GM12872 (cell line): ENCODE measurements at regions not wholly inside any gene's neighbourhood (a gene's known extent, or its start where the extent isn't known, plus 50 kb on each side); places are given as distances from the start of the nearest gene placed in this dataset.

Experiments
- TF ChIP-seq, protein P1 (sequence below): IDR thresholded peaks from 3 replicates; pipeline ENCODE4 v1.5.1; 2011; ENCODE audit warnings: low read depth, mild to moderate bottlenecking, low read length, moderate library complexity; ENCODE audit not compliant: insufficient read depth

DNA sequence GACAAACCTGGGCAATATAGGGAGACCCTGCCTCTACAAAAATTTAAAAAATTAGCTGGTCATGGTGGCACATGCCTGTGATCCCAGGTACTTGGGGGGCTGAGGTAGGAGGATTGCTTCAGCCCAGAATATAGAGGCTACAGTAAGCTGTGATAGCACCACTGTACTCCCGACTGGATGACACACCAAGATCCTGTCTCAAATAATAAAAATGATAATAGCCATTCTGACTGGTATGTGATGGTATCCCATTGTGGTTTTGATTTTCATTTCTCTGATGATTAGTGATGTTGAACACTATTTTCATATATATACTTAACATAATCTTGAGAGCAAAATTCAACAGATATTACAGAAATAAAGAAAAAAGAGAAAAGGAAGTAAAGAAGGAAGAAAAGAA is 1491.0 kb upstream of the PIK3C3 start:
- TF ChIP-seq, protein P1, sequence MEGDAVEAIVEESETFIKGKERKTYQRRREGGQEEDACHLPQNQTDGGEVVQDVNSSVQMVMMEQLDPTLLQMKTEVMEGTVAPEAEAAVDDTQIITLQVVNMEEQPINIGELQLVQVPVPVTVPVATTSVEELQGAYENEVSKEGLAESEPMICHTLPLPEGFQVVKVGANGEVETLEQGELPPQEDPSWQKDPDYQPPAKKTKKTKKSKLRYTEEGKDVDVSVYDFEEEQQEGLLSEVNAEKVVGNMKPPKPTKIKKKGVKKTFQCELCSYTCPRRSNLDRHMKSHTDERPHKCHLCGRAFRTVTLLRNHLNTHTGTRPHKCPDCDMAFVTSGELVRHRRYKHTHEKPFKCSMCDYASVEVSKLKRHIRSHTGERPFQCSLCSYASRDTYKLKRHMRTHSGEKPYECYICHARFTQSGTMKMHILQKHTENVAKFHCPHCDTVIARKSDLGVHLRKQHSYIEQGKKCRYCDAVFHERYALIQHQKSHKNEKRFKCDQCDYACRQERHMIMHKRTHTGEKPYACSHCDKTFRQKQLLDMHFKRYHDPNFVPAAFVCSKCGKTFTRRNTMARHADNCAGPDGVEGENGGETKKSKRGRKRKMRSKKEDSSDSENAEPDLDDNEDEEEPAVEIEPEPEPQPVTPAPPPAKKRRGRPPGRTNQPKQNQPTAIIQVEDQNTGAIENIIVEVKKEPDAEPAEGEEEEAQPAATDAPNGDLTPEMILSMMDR, result no peak

DNA sequence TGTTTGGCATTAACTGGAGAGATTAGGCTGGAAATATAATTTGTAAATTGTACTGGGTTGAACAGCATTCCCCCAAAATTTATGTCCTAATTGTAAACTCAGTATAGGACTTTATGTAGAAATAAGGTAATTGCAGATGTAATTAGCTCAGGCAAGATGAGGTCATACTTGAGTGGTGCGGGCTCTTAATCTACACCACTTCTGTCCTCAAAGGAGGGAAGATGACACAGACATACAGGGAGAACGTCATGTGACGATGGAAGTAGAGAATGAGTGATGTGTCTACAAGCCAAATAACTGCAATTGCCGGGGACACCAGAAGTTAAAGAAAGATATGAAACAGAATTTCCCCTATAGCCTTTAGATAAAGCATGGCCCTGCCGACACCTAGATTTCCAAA is 1501.1 kb upstream of the PIK3C3 start:
- TF ChIP-seq, protein P1, result no peak

DNA sequence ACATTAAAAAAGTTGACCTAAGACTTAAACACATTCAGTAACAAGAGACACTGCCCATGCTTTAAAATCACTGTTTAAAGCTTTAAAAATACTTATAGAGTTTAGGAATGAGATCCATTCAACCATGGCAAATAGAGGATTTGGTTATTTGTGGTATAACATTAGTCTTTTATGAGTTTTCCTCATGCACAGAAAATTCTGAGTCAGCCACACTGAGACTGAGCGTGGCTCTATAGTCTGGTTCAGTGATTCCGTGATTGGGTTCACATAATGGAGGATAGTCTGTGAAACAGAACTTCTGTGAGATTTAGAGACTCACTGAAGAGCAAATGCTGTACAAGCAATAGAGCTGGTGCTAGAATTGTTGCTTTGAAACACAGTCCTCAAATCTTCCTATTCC is 1502.4 kb upstream of the PIK3C3 start:
- TF ChIP-seq, protein P1, result no peak

DNA sequence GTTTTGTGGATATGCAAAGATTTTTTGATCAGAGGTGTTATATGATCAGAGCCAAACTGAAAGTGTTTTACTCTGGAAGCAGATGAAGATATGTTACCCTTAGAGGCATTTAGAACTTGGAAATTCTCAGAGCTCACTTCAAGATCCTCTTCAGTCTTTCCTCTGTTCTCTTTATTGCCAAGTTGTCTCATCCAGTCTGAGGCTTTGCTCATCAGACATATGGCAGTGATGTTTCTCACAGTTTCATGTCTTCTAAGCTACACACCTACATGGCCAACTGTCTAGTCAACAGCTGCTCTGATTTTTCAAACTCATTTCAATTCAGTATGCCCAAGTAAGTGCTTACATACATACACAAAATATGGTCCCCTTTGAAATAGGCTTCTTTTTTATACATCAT is 1504.3 kb upstream of the PIK3C3 start:
- TF ChIP-seq, protein P1, result no peak

DNA sequence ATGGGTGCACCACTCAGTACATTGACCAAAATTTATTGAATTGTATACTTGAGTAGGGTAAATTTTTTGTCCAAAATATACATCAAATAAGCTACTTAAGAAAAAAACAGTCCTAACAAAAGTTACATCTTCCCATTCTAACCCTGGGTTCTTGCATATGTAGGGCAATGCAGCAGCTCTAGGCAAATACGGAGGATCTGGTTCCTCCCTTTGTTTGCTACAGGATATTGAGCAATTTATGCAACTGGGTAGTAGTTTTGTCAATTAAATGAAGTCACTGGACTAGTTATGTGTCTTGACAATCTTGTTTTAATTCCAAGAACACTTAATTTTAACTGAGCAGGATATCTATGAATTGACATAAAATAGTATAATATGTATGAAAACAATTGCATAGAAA is 1507.2 kb upstream of the PIK3C3 start:
- TF ChIP-seq, protein P1, result no peak

DNA sequence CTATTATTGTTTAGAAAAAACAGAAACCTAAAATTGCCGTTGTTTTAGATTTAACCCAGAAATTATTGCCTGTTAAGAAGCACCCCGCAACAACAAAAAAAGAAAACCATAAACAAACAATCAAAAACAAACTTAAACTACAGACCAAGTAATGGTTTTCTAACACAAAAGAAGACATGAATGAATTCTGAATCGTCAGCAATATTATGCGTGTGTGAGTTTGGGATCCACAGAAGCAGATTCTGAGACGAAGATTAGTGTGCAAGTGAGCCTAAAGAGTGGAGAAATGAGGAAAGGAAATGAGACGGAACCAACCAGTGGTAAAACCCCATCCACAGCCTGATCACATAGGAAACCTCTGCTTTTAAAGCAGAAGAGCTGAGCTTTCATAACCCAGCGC is 1514.9 kb upstream of the PIK3C3 start:
- TF ChIP-seq, protein P1, result no peak

DNA sequence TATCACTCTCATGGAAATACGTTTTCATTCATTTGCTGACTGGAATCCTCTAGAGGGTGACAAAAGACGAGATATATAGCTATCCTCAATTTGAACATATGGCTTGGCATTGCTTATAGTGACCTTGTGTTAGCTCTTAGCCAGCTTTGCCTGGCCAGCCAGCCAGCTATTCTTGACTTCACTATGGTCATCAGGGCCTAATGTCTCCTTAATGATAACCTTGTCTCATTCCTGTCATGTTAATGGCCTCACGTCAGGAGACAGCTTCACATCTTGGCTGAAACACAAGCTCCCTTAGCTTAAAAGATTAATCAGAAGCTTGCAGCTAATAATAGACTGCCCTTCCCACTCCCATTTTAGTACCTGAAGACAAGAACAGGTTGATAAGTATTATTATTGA is 1517.5 kb upstream of the PIK3C3 start:
- TF ChIP-seq, protein P1, result no peak
